ENCODE measurements at regions not wholly inside any gene's neighbourhood (a gene's known extent, or its start where the extent isn't known, plus 50 kb on each side); places are given as distances from the start of the nearest gene placed in this dataset.

DNA sequence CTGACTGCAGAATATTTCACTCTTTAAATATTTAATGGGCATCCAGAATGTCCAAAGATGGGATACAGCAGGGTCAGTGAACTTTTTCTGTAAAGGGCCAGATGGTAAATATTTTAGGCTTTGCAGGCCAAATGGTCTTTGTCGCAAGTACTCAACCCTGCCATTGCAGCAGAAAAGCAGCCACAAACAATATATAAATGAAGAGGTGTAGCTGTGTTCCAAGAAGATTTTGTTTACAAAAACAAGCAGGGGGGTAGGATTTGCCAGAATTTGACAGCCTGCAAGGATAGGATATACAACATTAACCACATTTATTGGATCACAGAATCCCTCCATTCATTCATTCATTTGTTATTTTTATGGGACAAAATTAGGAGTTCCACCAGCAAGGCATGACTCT, 435.0 kb upstream of the DYNLRB2 start:
- Histone ChIP-seq H3K27me3 (ENCODE audit: control insufficient read depth in 2 of 2, insufficient read depth in 2 of 2, low read length in 2 of 2) (no peaks in the 10 kb centered on the region), H3K4me2 (ENCODE audit: insufficient read depth, low read length) (no peak overlapping the region), H3K9ac (replicated peaks; ENCODE audit: extremely low read depth, insufficient read depth, low read length) (no peak overlapping the region), H3K79me2 (ENCODE audit: control insufficient read depth, insufficient read depth, low read length) (no peaks in the 10 kb centered on the region), H3K27ac (ENCODE audit: insufficient read depth, low read depth, low read length) (no peak overlapping the region), H3K4me1 (ENCODE audit: control insufficient read depth, extremely low read depth, insufficient read depth, low read length) (no peaks in the 10 kb centered on the region), H4K20me1 (replicated peaks; ENCODE audit: control insufficient read depth, extremely low read depth, insufficient read depth, low read length) (no peaks in the 10 kb centered on the region), H3K9me3 (replicated peaks; ENCODE audit: control insufficient read depth, insufficient read depth, low read length) (no peaks in the 10 kb centered on the region), H3K36me3 (ENCODE audit: control insufficient read depth in 2 of 2, extremely low read depth in 1 of 2, insufficient read depth in 2 of 2, low read length in 2 of 2) (no peaks in the 10 kb centered on the region), H2AFZ (ENCODE audit: low read depth, low read length) (no peak overlapping the region), H3K9me1 (replicated peaks; ENCODE audit: control insufficient read depth, extremely low read depth, insufficient read depth, low read length) (no peaks in the 10 kb centered on the region), H3K4me3 (replicated peaks in 1 of 3; ENCODE audit: insufficient read depth in 1 of 3, low read depth in 1 of 3, low read length in 3 of 3) (no peak overlapping the region)
- dilution Hi-C loops (cut with MboI; ENCODE audit: extremely low pct_ligation_motif_present, low sequenced_read_pairs) (no loop called here), intact Hi-C loops (cut with micrococcal nuclease) (no loop called here)
- POLR2A ChIA-PET: no interaction called here
- no peak for DNase-seq (ENCODE audit: low read depth, low spot score)
- CTCF ChIA-PET: no interaction called here
- FAIRE-seq: no peak
- BruUV-seq (replicated peaks): no TSS peak
- TF ChIP-seq FOS (IDR thresholded peaks at IDR 0.05; ENCODE audit: borderline replicate concordance, insufficient read depth, low read length) (no peak), POLR2A (IDR thresholded peaks at IDR 0.05; ENCODE audit: low read depth, low read length) (no peak), GATA2 (IDR thresholded peaks at IDR 0.05; ENCODE audit: insufficient read depth, insufficient read length, low read depth, low read length) (no peak), EZH2 (IDR thresholded peaks at IDR 0.05; ENCODE audit: borderline replicate concordance, low read depth, low read length, severe bottlenecking) (no peak), JUN (IDR thresholded peaks at IDR 0.05; ENCODE audit: borderline replicate concordance, insufficient read depth, insufficient read length, low read depth) (no peak), CTCF (IDR thresholded peaks at IDR 0.05; ENCODE audit: extremely low read depth in 1 of 2, insufficient read depth in 1 of 2, low read depth in 1 of 2, low read length in 2 of 2) (no peak), MYC (IDR thresholded peaks at IDR 0.05; ENCODE audit: low read depth, low read length) (no peak), POLR2AphosphoS5 (IDR thresholded peaks at IDR 0.05; ENCODE audit: insufficient read depth, low read depth, low read length) (no peak)
- TF ChIP-seq, protein P1, sequence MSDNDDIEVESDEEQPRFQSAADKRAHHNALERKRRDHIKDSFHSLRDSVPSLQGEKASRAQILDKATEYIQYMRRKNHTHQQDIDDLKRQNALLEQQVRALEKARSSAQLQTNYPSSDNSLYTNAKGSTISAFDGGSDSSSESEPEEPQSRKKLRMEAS (IDR thresholded peaks at IDR 0.05; ENCODE audit: insufficient read depth, insufficient read length): no peak

Data from endothelial cell of umbilical vein (primary cell).